Activated CD8-positive, alpha-beta T cell treated with anti-CD3 and anti-CD28 coated beads for 36 hours (primary cell): ENCODE measurements at regions not wholly inside any gene's neighbourhood (a gene's known extent, or its start where the extent isn't known, plus 50 kb on each side); places are given as distances from the start of the nearest gene placed in this dataset.

Experiments
- ATAC-seq: fragments of 200-7000 bp; cut with Tn5 transposase; one replicate; pipeline ENCODE4 v1.10.0; 2021; ENCODE audit warnings: mild to moderate bottlenecking, moderate library complexity
- CTCF ChIA-PET: fragments of 350-600 bp; sonication (Branson Sonifier 250); formaldehyde crosslinking; loops from one replicate; lab custom pipeline; 2021; ENCODE audit warnings: antibody characterized with exemption; lab: Charles Lee
- POLR2A ChIA-PET: fragments of 350-600 bp; sonication (Branson Sonifier 250); formaldehyde crosslinking; loops from one replicate; lab custom pipeline; 2021; ENCODE audit warnings: antibody characterized with exemption; lab: Charles Lee
- DNase-seq: peaks from one replicate; pipeline ENCODE4 v3.0.0-alpha.2; 2020
- H3K27ac Mint-ChIP-seq: one replicate; pipeline ENCODE4 v1.8.0; 2021; ENCODE audit warnings: mild to moderate bottlenecking, mixed read lengths
- H3K27me3 Mint-ChIP-seq: one replicate; pipeline ENCODE4 v1.8.0; 2021; ENCODE audit warnings: mixed read lengths
- H3K36me3 Mint-ChIP-seq: one replicate; pipeline ENCODE4 v1.8.0; 2021; ENCODE audit warnings: low read depth, mixed read lengths
- H3K4me1 Mint-ChIP-seq: one replicate; pipeline ENCODE4 v1.8.0; 2021; ENCODE audit warnings: low read depth, mixed read lengths
- H3K4me3 Mint-ChIP-seq: one replicate; pipeline ENCODE4 v1.8.0; 2021; ENCODE audit warnings: mild to moderate bottlenecking, moderate library complexity, mixed read lengths
- H3K9me3 Mint-ChIP-seq: one replicate; pipeline ENCODE4 v1.8.0; 2021; ENCODE audit warnings: mixed read lengths
- CTCF ChIP-seq: fragments of 200-600 bp; IDR thresholded peaks from one replicate; pipeline ENCODE4 v1.8.0; 2022; ENCODE audit warnings: antibody characterized with exemption, mild to moderate bottlenecking
- intact Hi-C: fragments of 100-400 bp; cut with micrococcal nuclease; formaldehyde crosslinking; loops from one replicate; pipeline ENCODE4 v1.10.0; 2022

DNA sequence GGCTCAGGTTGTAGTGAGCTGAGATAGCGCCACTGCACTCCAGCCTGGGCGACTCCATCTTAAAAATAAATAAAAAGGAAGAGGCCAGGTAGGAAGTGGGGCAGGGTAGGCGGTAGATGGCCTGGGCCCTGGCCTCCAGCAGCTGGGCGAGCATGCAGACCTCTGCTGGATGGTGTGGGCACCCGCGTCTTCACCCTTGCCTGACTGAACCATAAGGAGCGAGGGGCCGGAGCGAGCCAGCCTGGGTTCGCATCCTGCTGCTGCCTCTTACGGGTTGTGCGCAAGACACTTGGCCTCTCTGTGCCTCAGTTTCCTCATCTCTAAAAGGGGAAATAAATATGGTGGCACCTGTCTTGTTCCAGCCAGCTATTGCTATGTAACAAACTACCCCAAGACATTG lies 146.1 kb upstream of the GSE1 start:
- POLR2A ChIA-PET, result no interaction called here
- H3K4me1 Mint-ChIP-seq, result peaks cover 5% of the 10 kb centered on the region
- no peak for ATAC-seq
- DNase-seq, result no peak
- H3K36me3 Mint-ChIP-seq, result no peaks in the 10 kb centered on the region
- CTCF ChIA-PET, result no interaction called here
- TF ChIP-seq CTCF, result no peak
- intact Hi-C loops, result no loop called here
- H3K27ac Mint-ChIP-seq, result no peak overlapping the region
- no peaks in the 10 kb centered on the region for H3K9me3 Mint-ChIP-seq
- peaks cover 12% of the 10 kb centered on the region for H3K27me3 Mint-ChIP-seq
- H3K4me3 Mint-ChIP-seq, result no peak overlapping the region

- H3K27me3 Mint-ChIP-seq, result peaks cover 4% of the 10 kb centered on the region
- no peak for TF ChIP-seq CTCF
- H3K4me1 Mint-ChIP-seq, result no peaks in the 10 kb centered on the region
- no peak overlapping the region for H3K4me3 Mint-ChIP-seq
- H3K36me3 Mint-ChIP-seq, result no peaks in the 10 kb centered on the region
- intact Hi-C loops, result no loop called here
- POLR2A ChIA-PET, result interaction anchor here (1.0 kb wide), 1 partner anchor 147 kb away, joined by 3 read pairs; no protein-coding TSS in a partner anchor
- no peaks in the 10 kb centered on the region for H3K9me3 Mint-ChIP-seq
- ATAC-seq (no peak), DNase-seq (no peak)
- H3K27ac Mint-ChIP-seq, result no peak overlapping the region
- CTCF ChIA-PET, result interaction anchor here (0.7 to 3.0 kb wide), 3 partner anchors 28 to 146 kb away, joined by 3 to 6 read pairs (median 3); no protein-coding TSS in a partner anchor
Measured at GRCh38 chr16:85469929-85470590, 143.1 kb upstream of the GSE1 start.

GRCh38 chr16:85470873-85471272 lies 142.2 kb upstream of the GSE1 start:
- CTCF ChIA-PET, result interaction anchor here (0.7 to 3.0 kb wide), 5 partner anchors 10 to 145 kb away, joined by 3 to 6 read pairs (median 3); no protein-coding TSS in a partner anchor
- H3K4me3 Mint-ChIP-seq, result no peak overlapping the region

GRCh38 chr16:85471469-85472431 lies 141.4 kb upstream of the GSE1 start:
- no peak overlapping the region for H3K27ac Mint-ChIP-seq
- no peaks in the 10 kb centered on the region for H3K9me3 Mint-ChIP-seq
- no peaks in the 10 kb centered on the region for H3K27me3 Mint-ChIP-seq
- intact Hi-C loops, result no loop called here
- H3K4me3 Mint-ChIP-seq, result no peak overlapping the region
- no peaks in the 10 kb centered on the region for H3K36me3 Mint-ChIP-seq
- no peak for TF ChIP-seq CTCF
- ChIA-PET POLR2A (interaction anchor here (1.0 kb wide), 1 partner anchor 11 kb away, joined by 3 read pairs; no protein-coding TSS in a partner anchor), CTCF (interaction anchor here (0.8 to 3.0 kb wide), 3 partner anchors 11 to 145 kb away, joined by 3 to 6 read pairs (median 3); no protein-coding TSS in a partner anchor)
- ATAC-seq (no peak), DNase-seq (no peak)
- no peaks in the 10 kb centered on the region for H3K4me1 Mint-ChIP-seq

More at GRCh38 chr16:85470873-85471272, 142.2 kb upstream of the GSE1 start:
- DNase-seq (no peak), ATAC-seq (no peak)
- POLR2A ChIA-PET, result interaction anchor here (1.0 kb wide), 1 partner anchor 146 kb away, joined by 3 read pairs; no protein-coding TSS in a partner anchor
- intact Hi-C loops, result no loop called here
- Mint-ChIP-seq H3K36me3 (no peaks in the 10 kb centered on the region), H3K4me1 (no peaks in the 10 kb centered on the region), H3K27ac (no peak overlapping the region), H3K9me3 (no peaks in the 10 kb centered on the region), H3K27me3 (no peaks in the 10 kb centered on the region)
- TF ChIP-seq CTCF, result no peak
